B cell (primary cell): ENCODE measurements at regions not wholly inside any gene's neighbourhood (a gene's known extent, or its start where the extent isn't known, plus 50 kb on each side); places are given as distances from the start of the nearest gene placed in this dataset.
"Not testable (repeated sequence)": the region's sequence is repeated elsewhere in the genome, so short reads cannot be mapped to it uniquely, and the experiment has no call there.

Source experiments
- CTCF ChIP-seq: fragments of 200-600 bp; IDR thresholded peaks from one replicate; pipeline ENCODE4 v1.8.0; 2022; ENCODE audit warnings: antibody characterized with exemption, mild to moderate bottlenecking
- EZH2 ChIP-seq: IDR thresholded peaks from 2 replicates; pipeline ENCODE4 v1.6.1; 2012; ENCODE audit warnings: borderline replicate concordance, low read depth, mild to moderate bottlenecking, moderate library complexity, low read length; ENCODE audit not compliant: insufficient read depth, poor library complexity, severe bottlenecking

GRCh38 chrX:39068634-39069033 is 267.4 kb downstream of the MID1IP1 start:
- TF ChIP-seq CTCF, EZH2: not testable (repeated sequence)
